ENCODE measurements at regions not wholly inside any gene's neighbourhood (a gene's known extent, or its start where the extent isn't known, plus 50 kb on each side); places are given as distances from the start of the nearest gene placed in this dataset.

GRCh38 chr21:20721151-20721550 is 277.1 kb upstream of the NCAM2 start:
- no peak for DNase-seq

- DNase-seq: no peak
These were observed 269.5 kb upstream of the NCAM2 start for GRCh38 chr21:20728691-20729090.

GRCh38 chr21:20729376-20729775 is 268.8 kb upstream of the NCAM2 start:
- no peak for DNase-seq

GRCh38 chr21:20730441-20730840 is 267.8 kb upstream of the NCAM2 start:
- DNase-seq: no peak

GRCh38 chr21:20735257-20735656 is 263.0 kb upstream of the NCAM2 start:
- no peak for DNase-seq

- no peak for DNase-seq
These were observed 260.8 kb upstream of the NCAM2 start for GRCh38 chr21:20737227-20737913.

GRCh38 chr21:20739421-20739820 is 258.8 kb upstream of the NCAM2 start:
- DNase-seq: no peak

- DNase-seq: no peak
These were observed 256.8 kb upstream of the NCAM2 start for GRCh38 chr21:20741445-20741844.

GRCh38 chr21:20760221-20760620 is 238.0 kb upstream of the NCAM2 start:
- no peak for DNase-seq

GRCh38 chr21:20774737-20775136 is 223.5 kb upstream of the NCAM2 start:
- no peak for DNase-seq

- DNase-seq: no peak
These were observed 218.9 kb upstream of the NCAM2 start for GRCh38 chr21:20779321-20779720.

- no peak for DNase-seq
These were observed 214.6 kb upstream of the NCAM2 start for GRCh38 chr21:20783611-20784010.

- DNase-seq: no peak
These were observed 208.3 kb upstream of the NCAM2 start for GRCh38 chr21:20789729-20790500.

GRCh38 chr21:20800106-20800505 is 198.1 kb upstream of the NCAM2 start:
- no peak for DNase-seq

- DNase-seq: no peak
These were observed 196.0 kb upstream of the NCAM2 start for GRCh38 chr21:20802201-20802600.

- DNase-seq: no peak
These were observed 195.5 kb upstream of the NCAM2 start for GRCh38 chr21:20802631-20803260.

GRCh38 chr21:20811702-20812101 is 186.5 kb upstream of the NCAM2 start:
- DNase-seq: no peak

- DNase-seq: no peak
These were observed 184.1 kb upstream of the NCAM2 start for GRCh38 chr21:20814090-20814489.

GRCh38 chr21:20822666-20823065 is 175.5 kb upstream of the NCAM2 start:
- DNase-seq: no peak

- DNase-seq: no peak
These were observed 145.3 kb upstream of the NCAM2 start for GRCh38 chr21:20852866-20853265.

- DNase-seq: no peak
These were observed 141.3 kb upstream of the NCAM2 start for GRCh38 chr21:20856926-20857325.

- DNase-seq: no peak
These were observed 124.0 kb upstream of the NCAM2 start for GRCh38 chr21:20874202-20874601.

GRCh38 chr21:20875742-20876141 is 122.5 kb upstream of the NCAM2 start:
- no peak for DNase-seq

- no peak for DNase-seq
These were observed 120.2 kb upstream of the NCAM2 start for GRCh38 chr21:20877976-20878375.
